Stimulated activated effector memory CD8-positive, alpha-beta T cell treated with anti-CD3 and anti-CD28 coated beads, Interleukin-12 subunit alpha, Interleukin-12 subunit beta, amount 100 ng/mL, for 72 hours (primary cell): ENCODE measurements at regions not wholly inside any gene's neighbourhood (a gene's known extent, or its start where the extent isn't known, plus 50 kb on each side); places are given as distances from the start of the nearest gene placed in this dataset.
"Not testable (repeated sequence)": the region's sequence is repeated elsewhere in the genome, so short reads cannot be mapped to it uniquely, and the experiment has no call there.

ENCODE experiments used
- ATAC-seq: fragments of 150-1000 bp; cut with Tn5 transposase; 2 replicates; pipeline ENCODE4 v1.10.0; 2021
- DNase-seq, 2 donors: peaks; one replicate each; pipeline ENCODE4 v3.0.0; 2021 to 2022; ENCODE audit warnings: low spot score in 2 of 2
- H3K27ac Mint-ChIP-seq: one replicate; pipeline ENCODE4 v1.8.0; 2022; ENCODE audit warnings: mild to moderate bottlenecking, mixed read lengths
- H3K36me3 Mint-ChIP-seq: one replicate; pipeline ENCODE4 v1.8.0; 2022; ENCODE audit warnings: mild to moderate bottlenecking, mixed read lengths
- H3K4me1 Mint-ChIP-seq: one replicate; pipeline ENCODE4 v1.8.0; 2022; ENCODE audit warnings: mixed read lengths
- H3K4me3 Mint-ChIP-seq: one replicate; pipeline ENCODE4 v1.8.0; 2022; ENCODE audit warnings: mild to moderate bottlenecking, mixed read lengths
- H3K9me3 Mint-ChIP-seq: one replicate; pipeline ENCODE4 v1.8.0; 2022; ENCODE audit warnings: mixed read lengths

DNA sequence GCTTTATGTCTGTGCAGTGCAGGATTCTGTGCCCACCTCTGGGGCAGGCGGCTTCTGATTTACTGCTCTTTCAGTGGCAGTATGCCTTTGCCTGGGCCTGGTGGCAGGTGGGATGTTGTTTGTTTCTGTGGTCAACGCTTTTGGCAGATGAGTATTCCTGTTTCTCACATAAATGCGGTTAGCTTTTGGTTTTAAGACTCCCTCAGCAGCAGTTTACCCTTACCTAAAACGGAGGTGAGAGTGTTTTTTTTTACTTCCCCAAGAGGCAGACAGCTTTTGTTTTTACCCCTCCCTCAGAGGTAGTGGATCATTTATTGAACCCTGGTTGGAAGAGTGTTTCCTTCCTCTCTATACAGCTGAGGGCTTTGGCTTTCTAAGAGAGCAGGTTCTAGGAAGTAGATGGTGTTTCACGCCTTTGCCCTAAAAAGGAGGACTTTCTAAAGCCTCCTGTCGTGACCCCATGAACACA lies 134.1 kb upstream of the PLSCR5 start:
- no peak overlapping the region for H3K27ac Mint-ChIP-seq

DNA sequence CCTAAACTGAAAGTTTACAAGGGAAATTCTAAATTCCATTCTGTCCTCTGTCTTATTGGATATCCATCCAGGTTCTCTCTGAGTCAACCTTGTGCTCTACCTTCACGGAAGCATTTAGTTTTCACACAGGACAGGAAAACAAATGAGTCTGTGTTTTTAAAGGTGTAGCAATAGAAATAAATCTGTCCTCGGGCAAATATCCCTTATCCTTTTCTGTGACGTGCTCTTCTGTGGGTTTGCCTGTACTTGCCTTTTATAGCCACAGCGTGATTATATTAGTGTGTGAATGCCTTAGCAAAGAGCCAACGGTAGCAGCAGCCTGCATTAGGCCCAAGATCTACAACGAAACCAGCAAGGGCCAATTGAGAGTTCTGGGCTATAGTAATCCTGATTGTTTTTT lies 127.2 kb upstream of the PLSCR5 start:
- Mint-ChIP-seq H3K9me3 (peaks cover 6% of the 10 kb centered on the region), H3K36me3 (no peaks in the 10 kb centered on the region), H3K4me3 (no peak overlapping the region), H3K4me1 (no peaks in the 10 kb centered on the region), H3K27ac (no peak overlapping the region)
- DNase-seq: no peak
- no peak for ATAC-seq

More for the DNA sequence above, 134.1 kb upstream of the PLSCR5 start:
- Mint-ChIP-seq H3K4me1 (no peaks in the 10 kb centered on the region), H3K36me3 (no peaks in the 10 kb centered on the region), H3K9me3 (peaks cover 8% of the 10 kb centered on the region), H3K4me3 (no peak overlapping the region)
- ATAC-seq (no peak), DNase-seq (no peak)

DNA sequence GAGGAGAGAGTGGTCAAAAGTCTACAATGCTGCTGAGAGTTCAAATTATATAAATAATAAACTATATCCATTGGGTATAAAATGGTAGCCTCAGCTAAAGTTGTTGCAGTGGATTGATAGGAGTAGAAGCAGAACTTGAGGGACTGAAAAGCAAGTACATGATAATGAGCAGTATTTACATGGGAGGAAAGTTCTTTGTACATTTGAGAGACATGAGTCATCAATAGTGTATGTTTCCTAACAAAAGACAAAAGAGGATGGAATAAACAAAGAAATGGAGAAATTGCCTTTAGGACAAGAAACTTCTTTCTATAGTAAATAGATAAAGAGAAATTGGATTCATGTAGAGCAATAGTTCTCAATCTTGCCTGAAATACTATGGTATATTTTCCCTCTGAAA lies 110.0 kb upstream of the PLSCR5 start:
- Mint-ChIP-seq H3K4me1 (no peaks in the 10 kb centered on the region), H3K36me3 (no peaks in the 10 kb centered on the region), H3K27ac (no peak overlapping the region), H3K9me3 (peaks cover 6% of the 10 kb centered on the region), H3K4me3 (no peak overlapping the region)
- ATAC-seq (no peak), DNase-seq (no peak)

DNA sequence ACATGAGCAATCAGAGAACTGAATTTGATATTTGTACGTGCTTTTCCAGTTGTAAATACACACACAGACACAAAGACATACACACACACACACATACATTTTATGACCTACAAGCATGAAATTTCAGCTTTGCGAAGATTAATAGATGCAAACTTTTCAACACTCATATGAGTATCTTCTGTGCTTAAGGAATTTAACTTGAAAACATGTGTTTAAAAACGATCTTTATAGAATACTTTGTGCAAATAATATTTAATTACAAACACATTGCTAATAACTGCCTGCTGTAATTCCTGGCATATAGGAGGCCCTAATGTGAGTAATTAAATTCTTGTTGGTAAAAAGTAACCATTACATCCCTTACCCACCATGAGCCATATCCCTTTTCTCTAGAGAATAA lies 107.7 kb upstream of the PLSCR5 start:
- DNase-seq: no peak
- H3K4me1 Mint-ChIP-seq: no peaks in the 10 kb centered on the region
- H3K27ac Mint-ChIP-seq: no peak overlapping the region
- no peak for ATAC-seq
- H3K36me3 Mint-ChIP-seq: no peaks in the 10 kb centered on the region
- H3K9me3 Mint-ChIP-seq: peaks cover 9% of the 10 kb centered on the region
- no peak overlapping the region for H3K4me3 Mint-ChIP-seq

DNA sequence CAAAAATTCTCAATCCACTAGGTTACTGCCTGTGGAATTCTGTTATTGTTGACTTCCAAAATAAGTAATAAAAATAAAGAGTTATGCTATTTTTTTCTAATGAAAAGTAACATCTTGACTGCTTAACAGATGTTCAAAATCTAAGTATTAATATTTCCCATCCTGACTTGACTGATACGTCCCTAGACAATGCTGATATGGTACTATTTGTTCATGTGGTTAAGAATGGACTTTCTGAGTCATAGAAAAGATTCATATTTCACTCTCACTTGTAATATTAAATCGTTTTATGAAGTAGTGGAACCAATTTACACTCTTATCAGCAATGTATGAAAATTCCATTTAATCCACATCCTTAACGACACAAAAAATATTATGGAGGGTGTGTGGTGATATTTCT lies 104.8 kb upstream of the PLSCR5 start:
- H3K36me3 Mint-ChIP-seq: no peaks in the 10 kb centered on the region
- H3K4me3 Mint-ChIP-seq: no peak overlapping the region
- peaks cover 9% of the 10 kb centered on the region for H3K9me3 Mint-ChIP-seq
- DNase-seq (no peak), ATAC-seq (no peak)
- H3K4me1 Mint-ChIP-seq: no peaks in the 10 kb centered on the region
- H3K27ac Mint-ChIP-seq: no peak overlapping the region

DNA sequence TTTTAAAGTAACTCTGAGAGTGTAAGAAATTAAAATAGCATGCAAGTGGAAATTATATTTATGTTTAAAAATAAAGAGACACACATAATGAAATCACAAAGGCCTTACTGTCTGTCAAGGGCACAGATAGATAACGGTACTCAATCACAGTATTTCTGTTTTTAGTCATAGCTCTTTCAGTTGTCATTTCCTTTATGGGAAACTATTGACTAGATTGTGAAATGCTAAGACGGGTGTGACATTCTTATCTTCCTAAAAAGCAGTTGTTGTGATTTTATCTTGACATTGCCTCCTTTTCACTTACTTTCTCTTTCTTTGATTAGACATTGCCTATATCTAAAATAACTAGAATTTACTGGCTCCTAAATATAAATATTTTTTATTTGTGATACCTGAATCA lies 100.1 kb upstream of the PLSCR5 start:
- DNase-seq (no peak), ATAC-seq (no peak)
- no peak overlapping the region for H3K27ac Mint-ChIP-seq
- H3K4me1 Mint-ChIP-seq: no peaks in the 10 kb centered on the region
- H3K36me3 Mint-ChIP-seq: no peaks in the 10 kb centered on the region
- H3K4me3 Mint-ChIP-seq: no peak overlapping the region
- H3K9me3 Mint-ChIP-seq: peaks cover 10% of the 10 kb centered on the region

DNA sequence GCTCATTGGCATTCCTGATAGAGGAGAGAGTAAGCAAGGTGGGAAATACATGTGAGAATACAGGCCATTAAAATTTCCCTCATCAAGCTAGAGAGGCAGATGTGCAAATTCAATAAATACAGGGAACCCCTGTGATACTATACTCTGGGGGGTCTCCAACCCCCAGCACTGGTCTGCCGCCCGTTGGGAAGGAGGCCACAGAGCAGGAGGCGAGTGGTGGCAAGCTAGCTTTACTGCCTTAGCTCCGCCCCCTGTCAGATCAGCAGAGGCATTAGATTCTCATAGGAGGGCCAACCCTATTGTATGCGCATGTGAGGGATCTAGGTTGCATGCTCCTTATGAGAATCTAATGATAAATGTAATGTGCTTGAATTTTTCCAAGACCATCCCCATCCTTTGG lies 97.1 kb upstream of the PLSCR5 start:
- H3K4me1 Mint-ChIP-seq: no peaks in the 10 kb centered on the region
- H3K9me3 Mint-ChIP-seq: peaks cover 7% of the 10 kb centered on the region
- H3K4me3 Mint-ChIP-seq: no peak overlapping the region
- DNase-seq (no peak), ATAC-seq (no peak)
- H3K36me3 Mint-ChIP-seq: no peaks in the 10 kb centered on the region
- no peak overlapping the region for H3K27ac Mint-ChIP-seq

DNA sequence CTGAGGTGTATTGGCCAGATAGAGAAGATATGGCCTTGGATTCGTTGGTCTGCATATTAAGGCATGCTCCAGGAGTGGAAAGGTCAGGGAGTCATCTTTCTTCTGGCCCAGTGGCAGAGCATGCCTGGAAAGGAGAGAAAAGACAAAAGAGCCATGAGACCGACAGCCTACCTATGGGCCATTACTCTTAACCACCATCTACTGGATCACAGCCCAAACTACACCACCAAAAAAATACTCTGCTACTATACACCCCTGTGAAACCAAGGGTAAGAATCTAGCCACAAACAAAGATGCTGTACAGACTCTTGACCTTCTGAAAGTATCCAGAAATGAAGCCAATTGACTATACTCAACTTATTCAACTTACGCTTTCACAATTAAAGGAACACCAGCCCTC lies 96.1 kb upstream of the PLSCR5 start:
- peaks cover 7% of the 10 kb centered on the region for H3K9me3 Mint-ChIP-seq
- DNase-seq (no peak), ATAC-seq (no peak)
- H3K27ac Mint-ChIP-seq: no peak overlapping the region
- H3K4me3 Mint-ChIP-seq: no peak overlapping the region
- H3K4me1 Mint-ChIP-seq: no peaks in the 10 kb centered on the region
- H3K36me3 Mint-ChIP-seq: no peaks in the 10 kb centered on the region

DNA sequence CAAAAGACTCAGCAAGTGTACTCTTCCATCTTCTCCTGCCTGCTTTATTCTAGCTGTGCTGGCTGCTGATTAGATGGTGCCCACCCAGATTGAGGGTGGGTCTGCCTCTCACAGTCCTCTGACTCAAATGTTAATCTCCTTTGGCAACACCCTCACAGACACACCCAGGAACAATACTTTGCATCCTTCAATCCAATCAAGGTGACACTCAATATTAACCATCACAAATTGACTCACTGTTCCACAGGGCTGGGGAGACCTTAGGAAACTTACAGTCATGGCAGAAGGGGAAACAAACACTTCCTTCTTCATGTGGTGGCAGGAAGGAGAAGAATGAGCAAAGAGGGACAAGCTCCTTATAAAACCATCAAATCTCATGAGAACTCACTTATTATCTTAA lies 94.9 kb upstream of the PLSCR5 start:
- H3K36me3 Mint-ChIP-seq, H3K27ac Mint-ChIP-seq, DNase-seq, H3K4me1 Mint-ChIP-seq, H3K4me3 Mint-ChIP-seq, ATAC-seq, H3K9me3 Mint-ChIP-seq: not testable (repeated sequence)

DNA sequence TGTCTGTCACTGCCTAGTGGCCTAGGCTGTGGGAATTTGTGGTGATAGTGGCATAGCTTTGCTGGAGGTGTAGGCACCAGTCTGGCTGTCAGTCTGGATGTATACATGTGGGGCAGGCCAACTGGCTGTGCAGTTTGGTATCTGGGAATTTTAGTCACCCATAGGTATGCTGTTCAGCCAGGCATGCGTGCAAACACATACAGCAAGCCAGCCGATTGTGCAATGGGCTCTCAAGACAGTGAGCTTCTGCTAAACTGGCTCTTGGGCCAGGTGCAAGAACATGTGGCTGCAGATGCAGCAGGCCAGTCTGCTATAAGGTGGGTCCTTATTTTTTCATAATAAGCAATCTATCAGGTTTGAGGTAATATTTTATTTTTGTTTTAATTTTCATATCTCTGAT lies 87.1 kb upstream of the PLSCR5 start:
- H3K36me3 Mint-ChIP-seq: no peaks in the 10 kb centered on the region
- DNase-seq (no peak), ATAC-seq (no peak)
- no peaks in the 10 kb centered on the region for H3K4me1 Mint-ChIP-seq
- no peak overlapping the region for H3K27ac Mint-ChIP-seq
- peaks cover 26% of the 10 kb centered on the region for H3K9me3 Mint-ChIP-seq
- no peak overlapping the region for H3K4me3 Mint-ChIP-seq

DNA sequence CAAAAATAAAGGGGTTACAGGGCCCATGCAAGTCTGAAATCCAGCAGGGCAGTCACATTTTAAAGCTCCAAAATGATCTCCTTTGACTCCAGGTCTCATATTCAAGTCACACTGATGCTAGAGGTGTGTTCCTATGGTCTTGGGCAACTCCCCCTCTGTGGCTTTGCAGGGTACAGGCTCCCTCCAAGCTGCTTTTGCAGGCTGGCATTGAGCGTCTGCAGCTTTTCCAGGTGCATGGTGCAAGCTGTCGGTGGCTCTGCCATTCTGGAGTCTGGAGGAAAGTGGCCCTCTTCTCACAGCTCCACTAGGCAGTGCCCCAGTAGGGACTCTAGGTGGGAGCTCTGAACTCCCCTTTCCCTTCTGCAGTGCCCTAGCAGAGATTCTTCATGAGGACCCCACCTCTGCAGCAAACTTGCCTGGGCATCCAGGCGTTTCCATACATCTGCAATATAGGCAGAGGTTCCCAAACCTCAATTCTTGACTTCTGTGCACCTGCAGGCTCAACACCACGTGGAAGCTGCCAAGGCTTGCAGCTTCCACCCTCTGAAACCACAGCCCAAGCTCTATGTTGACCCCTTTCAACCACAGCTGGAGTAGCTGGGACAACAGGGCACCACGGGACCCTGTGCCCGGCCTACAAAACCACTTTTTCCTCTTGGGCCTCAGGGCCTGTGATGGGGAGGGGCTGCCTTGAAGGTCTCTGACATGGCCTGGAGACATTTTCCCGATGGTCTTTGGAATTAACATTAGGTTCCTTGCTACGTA lies 80.1 kb upstream of the PLSCR5 start:
- Mint-ChIP-seq H3K36me3 (no peaks in the 10 kb centered on the region), H3K27ac (no peak overlapping the region), H3K4me3 (no peak overlapping the region), H3K9me3 (peaks cover 14% of the 10 kb centered on the region), H3K4me1 (no peaks in the 10 kb centered on the region)
- DNase-seq: no peak
- no peak for ATAC-seq

DNA sequence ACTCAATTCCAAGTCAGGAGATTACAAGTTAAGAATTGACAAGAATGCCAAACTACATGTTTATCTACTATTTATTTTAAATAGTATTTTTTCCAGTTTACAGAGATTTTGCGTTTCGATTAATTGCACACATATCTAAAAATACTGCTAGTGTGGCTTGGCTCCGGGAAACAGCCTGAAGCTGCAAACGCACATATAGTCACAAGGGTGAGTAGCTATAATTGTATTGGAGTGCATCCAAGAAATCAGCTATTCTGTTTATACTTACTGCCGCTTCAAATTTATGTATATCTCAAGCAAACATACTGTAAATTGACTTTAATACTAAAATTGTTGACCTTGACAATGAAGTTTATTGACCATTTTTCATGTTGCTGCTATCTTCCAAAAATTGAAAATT lies 77.0 kb upstream of the PLSCR5 start:
- DNase-seq (no peak), ATAC-seq (no peak)
- H3K4me3 Mint-ChIP-seq: no peak overlapping the region
- H3K9me3 Mint-ChIP-seq: no peaks in the 10 kb centered on the region
- H3K36me3 Mint-ChIP-seq: no peaks in the 10 kb centered on the region
- H3K4me1 Mint-ChIP-seq: no peaks in the 10 kb centered on the region
- no peak overlapping the region for H3K27ac Mint-ChIP-seq

DNA sequence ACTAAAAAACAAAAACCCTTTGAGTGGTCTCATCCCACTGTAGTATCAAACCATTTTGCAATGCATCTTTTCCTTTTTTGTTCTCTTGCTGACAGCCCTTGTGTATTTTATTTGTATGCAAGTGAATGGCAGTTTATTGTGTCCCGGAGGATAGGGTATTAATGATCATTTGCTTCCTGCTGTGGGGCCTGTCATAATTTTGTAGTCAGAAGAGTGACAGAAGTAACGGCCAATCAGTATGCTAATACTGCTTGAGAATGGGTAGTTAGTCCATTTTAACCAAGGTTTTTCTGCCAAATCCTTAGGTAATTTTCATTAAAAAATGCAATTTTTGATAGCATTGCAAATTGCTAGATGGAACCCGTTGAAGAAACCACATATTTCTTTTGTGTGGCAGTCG lies 75.5 kb upstream of the PLSCR5 start:
- ATAC-seq: no peak
- Mint-ChIP-seq H3K9me3 (no peaks in the 10 kb centered on the region), H3K4me3 (no peak overlapping the region), H3K27ac (no peak overlapping the region), H3K36me3 (no peaks in the 10 kb centered on the region), H3K4me1 (no peaks in the 10 kb centered on the region)
- DNase-seq: no peak

DNA sequence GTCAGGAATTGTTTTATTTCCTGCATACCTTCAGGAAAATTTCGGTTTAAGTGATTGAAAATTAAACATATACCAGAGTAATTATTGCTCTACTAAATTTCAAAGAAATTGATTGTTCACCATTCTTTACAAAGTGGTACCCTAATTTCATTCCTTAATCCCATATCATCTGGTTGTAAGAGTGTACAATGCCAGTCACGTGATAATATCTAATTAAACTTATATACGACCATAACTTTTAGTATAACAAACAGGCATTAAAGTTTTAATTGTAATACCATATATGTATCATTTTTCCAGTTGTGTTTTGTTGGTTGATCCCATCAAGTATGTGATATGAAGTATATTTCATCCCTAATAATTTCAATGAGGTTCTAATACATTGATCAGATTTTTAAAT lies 74.8 kb upstream of the PLSCR5 start:
- H3K27ac Mint-ChIP-seq: no peak overlapping the region
- no peaks in the 10 kb centered on the region for H3K9me3 Mint-ChIP-seq
- DNase-seq: no peak
- no peak for ATAC-seq
- H3K4me3 Mint-ChIP-seq: no peak overlapping the region
- H3K36me3 Mint-ChIP-seq: no peaks in the 10 kb centered on the region
- no peaks in the 10 kb centered on the region for H3K4me1 Mint-ChIP-seq

DNA sequence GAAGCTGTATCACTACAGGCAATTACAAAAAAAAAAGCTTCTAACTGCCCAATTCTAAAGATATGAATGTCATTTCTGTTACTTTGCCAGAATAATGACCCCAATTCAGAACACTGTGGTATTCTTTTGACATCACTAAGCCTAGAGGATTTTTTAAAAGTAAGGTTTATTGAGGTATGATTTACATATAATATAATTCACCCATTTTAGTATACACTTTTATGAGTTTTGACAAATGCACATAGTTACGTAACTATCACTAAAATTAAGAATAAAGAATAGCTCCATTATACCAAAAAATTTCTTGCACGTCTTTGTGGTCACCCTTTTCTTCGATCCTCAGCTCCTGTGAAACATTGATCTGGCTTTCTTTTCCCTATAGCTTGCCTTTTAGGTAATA lies 74.0 kb upstream of the PLSCR5 start:
- no peaks in the 10 kb centered on the region for H3K4me1 Mint-ChIP-seq
- no peaks in the 10 kb centered on the region for H3K36me3 Mint-ChIP-seq
- H3K4me3 Mint-ChIP-seq: no peak overlapping the region
- ATAC-seq (no peak), DNase-seq (no peak)
- no peak overlapping the region for H3K27ac Mint-ChIP-seq
- no peaks in the 10 kb centered on the region for H3K9me3 Mint-ChIP-seq

DNA sequence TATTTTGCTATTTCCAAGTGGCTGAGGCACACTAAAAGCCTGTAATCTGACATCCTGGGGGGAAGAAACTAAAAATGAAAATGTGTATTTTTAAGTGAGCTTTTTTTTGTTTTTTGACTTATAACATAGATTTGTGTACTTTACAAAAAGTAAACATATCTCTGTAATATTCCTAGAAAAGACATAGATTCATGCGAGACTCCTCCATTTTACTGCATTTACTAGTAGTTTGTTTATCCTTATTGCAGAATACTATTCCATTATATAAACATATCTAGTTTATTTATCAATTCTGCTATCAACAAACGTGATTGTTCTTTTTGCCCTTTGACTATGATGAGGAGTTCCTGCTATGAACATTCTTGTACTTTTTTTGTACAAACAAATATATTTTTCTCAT lies 67.8 kb upstream of the PLSCR5 start:
- Mint-ChIP-seq H3K36me3 (no peaks in the 10 kb centered on the region), H3K9me3 (no peaks in the 10 kb centered on the region), H3K4me1 (no peaks in the 10 kb centered on the region), H3K27ac (no peak overlapping the region), H3K4me3 (no peak overlapping the region)
- DNase-seq (no peak), ATAC-seq (no peak)

DNA sequence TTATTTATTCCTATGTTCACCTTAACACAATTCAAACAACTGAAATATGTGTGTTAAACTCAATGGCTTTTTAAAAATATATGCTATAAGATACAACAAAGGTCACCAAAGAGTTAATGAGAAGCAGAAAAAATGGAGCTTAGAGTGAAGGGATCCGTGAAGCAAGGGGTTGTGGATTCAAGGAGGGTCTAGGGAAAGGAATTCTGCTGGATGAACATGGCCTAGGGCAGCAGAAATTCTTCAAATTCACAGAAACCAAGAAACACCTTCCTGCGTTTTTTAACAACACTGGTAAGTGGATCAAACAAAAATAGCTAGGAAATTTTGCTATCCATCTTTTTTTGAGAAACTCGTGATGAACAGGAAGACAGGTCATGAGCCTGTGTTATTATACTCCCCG lies 59.3 kb upstream of the PLSCR5 start:
- no peak for DNase-seq
- Mint-ChIP-seq H3K4me3 (no peak overlapping the region), H3K4me1 (no peaks in the 10 kb centered on the region), H3K27ac (no peak overlapping the region), H3K9me3 (peaks cover 8% of the 10 kb centered on the region), H3K36me3 (no peaks in the 10 kb centered on the region)
- ATAC-seq: no peak
